GM19238 (cell line): ENCODE measurements at regions not wholly inside any gene's neighbourhood (a gene's known extent, or its start where the extent isn't known, plus 50 kb on each side); places are given as distances from the start of the nearest gene placed in this dataset.
A peak's percentile ranks its signal among the peaks of the same experiment; 100 is the strongest.

ENCODE experiments used
- DNase-seq: peaks from one replicate; pipeline ENCODE4 v3.0.0; 2011; ENCODE audit warnings: low spot score; ENCODE audit not compliant: insufficient read length

DNA sequence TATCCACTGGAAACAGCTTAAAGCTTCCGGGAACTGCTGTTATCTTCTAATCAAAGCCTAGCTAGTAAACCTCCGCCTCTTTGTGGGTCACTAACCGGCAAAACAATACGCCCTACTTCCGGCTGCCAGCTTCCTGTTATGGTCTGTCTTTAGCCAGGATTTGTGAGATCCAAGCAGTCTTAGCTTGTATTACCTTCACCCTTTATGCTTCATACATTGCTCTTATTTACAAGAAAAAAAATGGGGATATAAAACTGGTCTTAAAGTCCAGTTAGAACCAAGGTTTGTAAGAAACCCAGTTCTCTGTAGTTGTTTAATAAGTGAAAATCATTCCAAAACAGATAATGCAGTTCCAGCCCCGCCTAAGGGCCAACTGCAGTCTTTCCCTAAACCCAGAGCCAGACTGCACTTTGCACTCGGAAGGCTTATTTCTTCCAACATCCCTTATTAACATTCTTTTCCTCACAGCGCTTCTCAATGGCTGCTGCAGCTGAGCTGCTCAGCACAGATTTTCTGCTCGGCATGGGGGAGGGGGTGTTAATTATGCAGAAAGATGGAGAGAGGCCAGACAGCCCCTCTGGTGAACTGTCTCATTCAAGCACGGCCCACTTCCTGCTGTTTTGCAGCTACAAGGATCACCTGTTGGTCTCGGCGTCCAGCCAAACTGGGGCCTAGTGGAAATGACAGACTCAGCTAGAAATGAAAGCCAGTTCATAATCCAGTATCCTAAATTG, 368.4 kb downstream of the KLF12 start:
- peak; percentile 30 for DNase-seq

DNA sequence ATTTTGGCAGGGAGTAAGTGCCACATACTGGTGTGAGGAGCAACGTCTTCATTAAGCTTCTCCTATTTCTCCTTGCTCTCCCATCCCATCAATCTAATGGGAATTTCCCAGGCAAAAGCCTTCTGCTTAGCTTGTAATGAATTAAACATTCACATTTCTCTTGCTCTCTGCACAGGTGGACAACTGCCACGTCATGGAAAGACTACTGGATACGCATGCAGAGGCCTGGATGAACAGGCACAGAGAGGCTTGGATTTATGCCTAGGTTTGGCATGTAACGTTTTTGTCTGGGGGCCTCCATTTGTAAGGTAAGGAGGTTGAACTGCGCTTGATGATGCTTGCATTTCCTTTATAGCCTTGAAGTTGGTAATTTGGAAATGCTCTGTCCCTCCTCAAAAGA, 374.8 kb downstream of the KLF12 start:
- no peak for DNase-seq

GRCh38 chr13:73757481-73758233, 376.5 kb downstream of the KLF12 start:
- no peak for DNase-seq

GRCh38 chr13:73754727-73755292, 379.4 kb downstream of the KLF12 start:
- DNase-seq: no peak

- no peak for DNase-seq
Observed at GRCh38 chr13:73754241-73754640, 380.0 kb downstream of the KLF12 start.

GRCh38 chr13:73751290-73751689, 382.9 kb downstream of the KLF12 start:
- no peak for DNase-seq

GRCh38 chr13:73748404-73748803, 385.8 kb downstream of the KLF12 start:
- no peak for DNase-seq

DNA sequence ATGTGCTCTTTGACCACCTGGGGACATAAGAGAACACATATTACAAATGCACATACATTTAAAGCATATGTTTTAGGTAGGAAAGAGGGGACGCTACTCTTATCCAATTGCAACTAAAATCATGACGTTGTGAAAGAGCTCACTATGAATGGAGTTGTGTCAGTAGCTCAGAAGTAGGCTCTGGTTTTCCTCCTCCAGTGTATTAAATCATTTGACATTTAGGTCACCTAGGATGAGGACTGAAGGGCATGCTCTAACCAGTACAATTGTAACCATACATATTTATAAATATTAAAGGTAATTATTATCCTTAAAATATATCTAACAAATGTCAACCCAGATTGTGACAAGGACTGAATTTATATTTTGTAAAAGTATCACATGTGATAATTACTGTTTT, 389.0 kb downstream of the KLF12 start:
- no peak for DNase-seq

DNA sequence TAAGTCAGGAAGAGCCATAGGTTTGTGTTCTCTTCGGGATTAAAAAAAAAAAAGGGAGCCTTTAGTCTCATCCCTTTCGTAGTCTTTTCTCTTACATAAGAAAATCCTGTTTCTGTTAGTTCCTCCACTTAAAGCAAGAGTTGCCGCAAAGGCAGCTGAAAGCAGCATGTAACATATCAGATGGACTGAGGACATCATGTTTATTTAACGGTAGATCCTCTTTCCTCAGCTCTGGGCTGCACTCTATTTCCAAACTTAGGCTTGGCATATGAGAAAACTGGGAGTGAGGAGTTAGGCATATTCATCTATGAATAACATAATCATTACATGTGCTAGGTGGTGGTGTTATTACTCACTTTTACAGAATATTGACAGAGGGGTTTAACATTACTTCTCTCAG, 391.2 kb downstream of the KLF12 start:
- DNase-seq: no peak

DNA sequence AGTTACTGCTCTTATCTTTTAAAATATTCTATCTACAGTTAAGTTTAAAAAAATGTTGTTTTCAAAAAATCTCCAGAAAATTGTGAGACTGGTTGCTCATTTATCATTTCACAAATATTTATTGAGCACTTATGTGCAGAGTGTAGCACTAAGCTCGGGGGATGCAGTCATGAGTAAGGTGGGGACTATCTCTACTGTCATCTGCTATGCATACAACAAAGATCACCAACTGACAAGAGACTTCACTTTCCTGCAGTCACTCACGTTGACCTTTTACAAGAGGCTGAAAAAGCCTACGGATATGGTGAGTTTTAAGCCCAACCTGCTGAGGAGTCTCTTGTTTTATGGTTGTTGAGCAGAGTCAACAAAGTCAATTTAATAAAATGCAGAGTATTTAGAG, 392.5 kb downstream of the KLF12 start:
- no peak for DNase-seq

DNA sequence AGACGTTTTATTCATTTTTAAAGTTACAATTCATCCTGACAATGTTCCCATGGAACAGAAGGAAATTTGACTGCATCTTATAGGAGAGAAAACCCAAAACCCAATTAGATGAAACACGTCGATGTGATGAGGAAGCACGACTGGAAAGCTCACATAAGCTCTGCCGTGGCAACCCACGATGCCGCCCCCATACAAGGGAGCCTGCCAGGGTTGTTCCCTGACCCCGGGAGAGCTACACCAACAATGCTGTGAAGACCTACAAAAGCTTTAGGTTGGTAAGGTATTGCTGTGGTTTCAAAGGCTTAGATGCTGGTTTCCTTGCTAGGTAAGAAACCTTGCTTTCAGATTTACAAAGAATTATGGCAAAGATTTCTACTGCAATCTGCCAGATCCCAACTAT, 393.1 kb downstream of the KLF12 start:
- DNase-seq: no peak

- no peak for DNase-seq
Observed at GRCh38 chr13:73740666-73741065, 393.5 kb downstream of the KLF12 start.

DNA sequence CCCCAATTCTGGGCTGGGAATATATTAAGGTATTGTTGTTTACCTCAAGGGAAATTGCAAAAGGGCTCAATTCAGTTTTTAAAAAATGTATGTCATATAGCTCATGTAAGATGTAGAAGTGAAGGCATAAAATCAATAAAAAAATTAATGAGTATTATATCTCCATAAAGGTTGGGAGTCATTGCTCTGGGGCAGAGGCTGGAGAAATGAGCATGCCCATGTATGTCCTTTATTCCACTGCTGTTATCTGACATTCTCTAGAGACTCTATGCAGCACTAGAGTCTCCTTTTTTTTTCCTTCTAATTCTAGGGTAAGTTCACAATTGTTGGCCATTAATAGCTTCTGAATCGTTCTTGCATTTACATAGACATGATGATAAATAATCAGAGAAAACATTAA, 394.8 kb downstream of the KLF12 start:
- DNase-seq: no peak

- no peak for DNase-seq
Observed at GRCh38 chr13:73738626-73739025, 395.6 kb downstream of the KLF12 start.

GRCh38 chr13:73737214-73737613, 397.0 kb downstream of the KLF12 start:
- no peak for DNase-seq

- DNase-seq: no peak
Observed at GRCh38 chr13:73733706-73734105, 400.5 kb downstream of the KLF12 start.

DNA sequence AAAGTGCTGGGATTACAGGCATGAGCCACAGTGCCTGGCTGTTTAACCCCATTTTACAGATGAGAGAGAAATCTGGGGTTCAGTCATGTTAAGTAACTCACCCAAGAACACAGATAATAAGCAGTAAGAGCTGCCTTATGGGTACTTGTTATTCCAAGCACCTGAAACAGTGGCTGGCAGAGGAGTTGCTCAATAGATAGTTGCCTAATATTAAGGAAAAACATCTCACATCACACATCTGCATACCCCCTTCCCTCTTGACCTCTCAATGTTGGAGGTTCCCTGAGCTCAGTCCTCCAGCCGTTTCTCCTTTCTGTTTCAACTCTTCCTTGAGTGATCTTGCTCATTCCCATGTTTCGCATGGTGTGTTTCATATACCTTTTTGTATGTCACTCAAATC, 401.9 kb downstream of the KLF12 start:
- no peak for DNase-seq

DNA sequence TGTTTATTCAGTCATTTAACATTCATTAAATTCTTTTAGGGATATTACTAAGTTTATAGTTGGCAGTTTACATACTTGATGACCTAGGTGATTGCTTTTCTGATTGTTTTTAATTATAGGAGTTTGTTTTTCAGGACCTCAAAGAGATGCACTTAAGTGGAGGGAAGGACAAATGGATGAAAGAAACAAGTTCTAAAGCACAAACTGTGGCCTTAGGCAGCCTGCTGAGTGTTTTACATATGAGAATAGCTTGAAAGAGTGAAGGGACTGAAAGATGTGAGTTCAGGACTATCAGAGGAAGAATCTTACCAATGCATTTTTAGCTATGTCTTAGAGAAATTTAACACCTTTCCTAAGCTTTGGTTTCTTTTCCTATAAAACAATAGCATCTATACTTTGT, 402.6 kb downstream of the KLF12 start:
- no peak for DNase-seq

DNA sequence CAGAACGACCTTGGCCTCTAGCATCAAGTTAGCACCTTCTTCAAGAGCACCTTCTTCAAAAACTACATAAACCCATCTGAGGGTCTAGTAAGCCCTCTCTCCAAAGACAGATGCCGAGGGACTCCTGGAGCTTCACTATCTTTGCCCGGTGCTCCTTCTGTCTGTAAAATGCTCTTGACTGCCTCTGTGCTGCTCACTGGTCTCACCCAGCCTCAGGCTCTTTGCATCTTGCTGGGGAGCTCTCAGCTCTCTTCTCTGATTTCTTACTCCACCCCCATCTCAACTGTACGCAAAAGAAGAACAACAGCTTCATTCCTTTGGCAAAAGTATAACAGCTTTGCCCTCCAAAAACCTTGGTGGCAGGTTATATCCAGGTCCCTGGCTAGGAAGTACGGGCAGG, 404.2 kb downstream of the KLF12 start:
- DNase-seq: no peak

DNA sequence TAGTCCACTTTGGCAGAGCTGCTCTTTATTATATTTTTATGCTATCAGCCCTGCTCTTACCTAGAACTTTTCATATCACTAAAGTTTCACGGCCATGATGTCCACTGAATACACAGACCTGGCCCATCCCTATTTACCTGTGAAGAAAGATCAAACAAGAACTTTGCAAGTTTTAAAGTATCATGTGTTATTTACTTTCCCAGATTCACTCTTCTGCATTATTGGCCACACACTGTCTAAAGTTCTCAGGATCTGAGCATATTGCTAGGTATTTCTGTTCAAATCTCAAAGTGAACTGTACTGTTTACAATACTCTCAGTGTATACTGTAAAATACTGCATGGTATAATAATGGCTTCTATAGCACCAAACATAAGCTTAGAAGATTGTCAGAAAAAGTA, 405.2 kb downstream of the KLF12 start:
- no peak for DNase-seq

- no peak for DNase-seq
Observed at GRCh38 chr13:73722120-73722519, 412.1 kb downstream of the KLF12 start.

DNA sequence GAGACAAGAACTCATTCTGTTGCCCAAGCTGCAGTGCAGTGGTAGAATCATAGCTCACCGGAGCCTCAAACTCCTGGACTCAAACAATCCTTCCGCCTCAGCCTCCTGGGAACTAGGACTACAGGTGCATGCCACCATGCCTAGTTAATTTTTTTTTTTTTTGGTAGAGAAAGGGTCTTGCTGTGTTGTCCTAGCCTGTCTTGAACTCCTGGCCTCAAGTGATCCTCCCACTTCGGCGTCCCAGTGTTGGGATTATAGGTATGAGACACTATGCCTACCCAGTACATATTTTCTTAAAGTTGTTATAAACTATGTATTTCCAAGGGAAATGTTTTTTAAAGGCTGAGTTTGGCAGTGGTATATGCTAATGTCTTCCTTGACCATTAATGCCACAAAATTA, 412.6 kb downstream of the KLF12 start:
- DNase-seq: no peak
